NT2/D1 (cell line): ENCODE measurements at regions not wholly inside any gene's neighbourhood (a gene's known extent, or its start where the extent isn't known, plus 50 kb on each side); places are given as distances from the start of the nearest gene placed in this dataset.

Source experiments
- YY1 ChIP-seq: IDR thresholded peaks from 2 replicates; pipeline ENCODE4 v1.6.1; 2011; ENCODE audit not compliant: insufficient read length, insufficient read depth
- ZNF274 ChIP-seq: IDR thresholded peaks from 2 replicates; pipeline ENCODE4 v1.6.1; 2011; ENCODE audit warnings: mild to moderate bottlenecking, low read depth, low read length

DNA sequence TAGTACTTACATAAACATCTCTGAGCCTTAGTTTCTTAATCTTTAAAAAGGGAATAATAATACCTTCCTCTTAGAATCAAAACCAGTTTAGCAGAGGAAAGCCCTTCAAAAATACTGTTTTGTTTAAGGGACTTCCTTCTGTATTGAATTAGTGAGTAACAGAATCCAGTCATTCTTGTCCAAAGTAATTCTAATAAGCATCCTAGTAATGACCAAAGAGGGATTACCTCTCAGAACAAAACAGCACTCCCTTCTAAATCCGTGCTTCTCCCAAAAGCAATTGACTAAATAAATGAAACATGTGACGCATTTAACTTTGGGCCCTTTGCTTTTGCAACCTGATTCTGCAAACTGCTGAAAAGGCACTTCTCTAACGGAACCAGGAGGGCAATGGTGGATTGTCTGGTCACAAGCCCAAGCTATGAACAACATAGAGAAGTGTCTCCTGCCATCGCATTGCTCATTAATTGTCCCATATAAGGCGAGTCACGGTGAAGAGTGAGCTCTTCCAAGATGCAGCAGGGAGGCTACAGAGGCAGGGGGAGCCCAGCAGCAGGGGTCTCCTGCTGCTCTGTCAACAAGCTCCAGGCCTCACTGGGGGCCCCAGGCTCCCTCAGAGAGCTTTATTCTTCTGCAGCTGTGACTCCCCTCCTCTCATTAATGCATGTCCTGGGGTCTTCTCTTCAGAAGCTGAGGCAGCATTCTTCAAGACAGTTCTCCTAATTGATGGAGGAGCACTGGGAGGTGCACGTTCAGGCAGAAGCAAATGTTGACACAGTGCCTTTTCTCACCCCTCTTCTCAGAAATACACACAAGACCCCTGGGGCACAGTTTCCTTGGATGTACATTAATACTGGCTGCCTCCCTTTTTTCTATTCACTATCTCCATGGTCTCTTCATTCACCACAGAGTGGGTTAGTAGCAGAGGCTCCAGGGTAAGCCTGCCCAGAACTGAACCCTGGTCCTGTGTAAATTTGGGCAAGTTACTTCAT lies 419.6 kb upstream of the RASGEF1B start:
- TF ChIP-seq ZNF274 (no peak), YY1 (no peak)
